Neural progenitor cell (in vitro differentiated cells): ENCODE measurements at regions not wholly inside any gene's neighbourhood (a gene's known extent, or its start where the extent isn't known, plus 50 kb on each side); places are given as distances from the start of the nearest gene placed in this dataset.
"Not testable (repeated sequence)": the region's sequence is repeated elsewhere in the genome, so short reads cannot be mapped to it uniquely, and the experiment has no call there.

Experiments used
- DNase-seq: peaks from one replicate; pipeline ENCODE4 v3.0.0-alpha.2; 2016; ENCODE audit warnings: low spot score
- H2AFZ ChIP-seq: fragments of 200-600 bp; sonication (generic); replicated peaks from 2 replicates; pipeline ENCODE4 v1.6.1; 2016; ENCODE audit warnings: antibody characterized with exemption
- H3F3A ChIP-seq: fragments of 200-600 bp; sonication (generic); 2 replicates; pipeline ENCODE4 v1.6.1; 2016; ENCODE audit warnings: antibody characterized with exemption, low read depth
- H3K27ac ChIP-seq: fragments of 200-600 bp; sonication (generic); 2 replicates; pipeline ENCODE4 v1.5.1; 2016; ENCODE audit warnings: mild to moderate bottlenecking
- H3K27me3 ChIP-seq: fragments of 200-600 bp; sonication (generic); 2 replicates; pipeline ENCODE4 v1.6.1; 2016; ENCODE audit warnings: mild to moderate bottlenecking, moderate library complexity
- H3K36me3 ChIP-seq: fragments of 200-600 bp; sonication (generic); 2 replicates; pipeline ENCODE4 v1.5.1; 2016
- H3K4me1 ChIP-seq: fragments of 200-600 bp; sonication (generic); 2 replicates; pipeline ENCODE4 v1.6.1; 2016; ENCODE audit warnings: mixed run types
- H3K4me2 ChIP-seq: fragments of 200-600 bp; sonication (generic); 2 replicates; pipeline ENCODE4 v1.6.1; 2016
- H3K4me3 ChIP-seq: fragments of 200-600 bp; sonication (generic); 2 replicates; pipeline ENCODE4 v1.5.1; 2016
- H3K79me2 ChIP-seq: fragments of 200-600 bp; sonication (generic); 2 replicates; pipeline ENCODE4 v1.6.1; 2016; ENCODE audit warnings: low read depth
- H3K9ac ChIP-seq: fragments of 200-600 bp; sonication (generic); 2 replicates; pipeline ENCODE4 v1.6.1; 2016
- H3K9me3 ChIP-seq: fragments of 200-600 bp; sonication (generic); 2 replicates; pipeline ENCODE4 v1.5.1; 2016; ENCODE audit warnings: low read depth
- H4K20me1 ChIP-seq: fragments of 200-600 bp; sonication (generic); 2 replicates; pipeline ENCODE4 v1.6.1; 2016; ENCODE audit warnings: low read depth
- H3K27ac Mint-ChIP-seq: 3 replicates; pipeline ENCODE4 v1.8.0; 2021; ENCODE audit warnings: mixed read lengths
- H3K27me3 Mint-ChIP-seq: 2 replicates; pipeline ENCODE4 v1.8.0; 2022; ENCODE audit warnings: low read depth, mild to moderate bottlenecking, inconsistent platforms, moderate library complexity, mixed read lengths; ENCODE audit not compliant: insufficient read depth
- H3K36me3 Mint-ChIP-seq: 3 replicates; pipeline ENCODE4 v1.8.0; 2021; ENCODE audit warnings: mixed read lengths
- H3K4me1 Mint-ChIP-seq: 3 replicates; pipeline ENCODE4 v1.8.0; 2021; ENCODE audit warnings: mixed read lengths
- H3K4me3 Mint-ChIP-seq: 3 replicates; pipeline ENCODE4 v1.8.0; 2021; ENCODE audit warnings: mild to moderate bottlenecking, moderate library complexity, mixed read lengths
- H3K9me3 Mint-ChIP-seq: 3 replicates; pipeline ENCODE4 v1.8.0; 2020; ENCODE audit warnings: mixed read lengths
- EZH2 ChIP-seq: fragments of 200-600 bp; sonication (generic); IDR thresholded peaks from 2 replicates; pipeline ENCODE4 v1.6.1; 2017; ENCODE audit warnings: antibody characterized with exemption, mild to moderate bottlenecking, moderate library complexity
- EZH2phosphoT487 ChIP-seq: fragments of 200-600 bp; sonication (generic); IDR thresholded peaks from 2 replicates; pipeline ENCODE4 v1.6.1; 2017; ENCODE audit warnings: antibody characterized with exemption
- TF ChIP-seq, protein P1 (sequence below): fragments of 200-600 bp; sonication (generic); IDR thresholded peaks from 2 replicates; pipeline ENCODE4 v1.5.1; 2017; ENCODE audit warnings: antibody characterized with exemption, mild to moderate bottlenecking

DNA sequence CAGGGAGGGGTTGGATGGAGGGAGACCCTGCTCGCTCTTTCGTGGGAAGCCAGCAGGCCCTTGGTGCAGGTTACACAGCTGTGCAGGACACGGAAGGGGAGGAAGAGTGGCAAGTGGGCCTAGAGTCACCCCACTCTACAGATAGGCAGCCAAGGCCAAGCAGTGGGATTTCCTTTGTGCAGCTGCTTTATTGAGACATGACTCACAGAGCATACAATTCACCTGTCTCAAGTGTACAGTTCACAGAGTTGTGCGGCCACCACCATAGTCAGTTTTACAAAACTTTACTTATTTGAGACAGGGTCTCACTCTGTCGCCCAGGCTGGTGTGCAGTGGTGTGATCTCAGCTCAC is 91.2 kb upstream of the CIBAR2 start:
- Mint-ChIP-seq H3K36me3 (no peaks in the 10 kb centered on the region), H3K27ac (peak overlapping the region; percentile 93)
- H3K27ac ChIP-seq: no peak overlapping the region

GRCh38 chr16:85204242-85205010 is 92.2 kb upstream of the CIBAR2 start:
- peaks cover 75% of the 10 kb centered on the region for H3K4me1 Mint-ChIP-seq
- Histone ChIP-seq H3K4me2 (no peak overlapping the region), H3K27me3 (no peaks in the 10 kb centered on the region), H3K4me1 (peaks cover 47% of the 10 kb centered on the region), H3K36me3 (no peaks in the 10 kb centered on the region), H2AFZ (no peak overlapping the region), H3K27ac (no peak overlapping the region), H4K20me1 (peaks cover 3% of the 10 kb centered on the region), H3K9ac (no peak overlapping the region), H3K4me3 (no peak overlapping the region), H3F3A (peaks cover 28% of the 10 kb centered on the region), H3K79me2 (no peaks in the 10 kb centered on the region), H3K9me3 (no peaks in the 10 kb centered on the region)
- peak overlapping the region; percentile 38 for H3K4me3 Mint-ChIP-seq
- no peaks in the 10 kb centered on the region for H3K36me3 Mint-ChIP-seq
- H3K9me3 Mint-ChIP-seq: no peaks in the 10 kb centered on the region
- TF ChIP-seq, protein P1, sequence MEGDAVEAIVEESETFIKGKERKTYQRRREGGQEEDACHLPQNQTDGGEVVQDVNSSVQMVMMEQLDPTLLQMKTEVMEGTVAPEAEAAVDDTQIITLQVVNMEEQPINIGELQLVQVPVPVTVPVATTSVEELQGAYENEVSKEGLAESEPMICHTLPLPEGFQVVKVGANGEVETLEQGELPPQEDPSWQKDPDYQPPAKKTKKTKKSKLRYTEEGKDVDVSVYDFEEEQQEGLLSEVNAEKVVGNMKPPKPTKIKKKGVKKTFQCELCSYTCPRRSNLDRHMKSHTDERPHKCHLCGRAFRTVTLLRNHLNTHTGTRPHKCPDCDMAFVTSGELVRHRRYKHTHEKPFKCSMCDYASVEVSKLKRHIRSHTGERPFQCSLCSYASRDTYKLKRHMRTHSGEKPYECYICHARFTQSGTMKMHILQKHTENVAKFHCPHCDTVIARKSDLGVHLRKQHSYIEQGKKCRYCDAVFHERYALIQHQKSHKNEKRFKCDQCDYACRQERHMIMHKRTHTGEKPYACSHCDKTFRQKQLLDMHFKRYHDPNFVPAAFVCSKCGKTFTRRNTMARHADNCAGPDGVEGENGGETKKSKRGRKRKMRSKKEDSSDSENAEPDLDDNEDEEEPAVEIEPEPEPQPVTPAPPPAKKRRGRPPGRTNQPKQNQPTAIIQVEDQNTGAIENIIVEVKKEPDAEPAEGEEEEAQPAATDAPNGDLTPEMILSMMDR: no peak
- TF ChIP-seq EZH2phosphoT487 (no peak), EZH2 (no peak)
- DNase-seq: no peak
- H3K27ac Mint-ChIP-seq: peak overlapping the region; percentile 73
- peaks cover 13% of the 10 kb centered on the region for H3K27me3 Mint-ChIP-seq

More for the DNA sequence above, 91.2 kb upstream of the CIBAR2 start:
- Histone ChIP-seq H3K9ac (no peak overlapping the region), H3K4me2 (peak overlapping the region; percentile 54), H3K9me3 (no peaks in the 10 kb centered on the region), H2AFZ (no peak overlapping the region), H3K36me3 (no peaks in the 10 kb centered on the region), H3K4me3 (no peak overlapping the region), H3K27me3 (no peaks in the 10 kb centered on the region), H3K79me2 (no peaks in the 10 kb centered on the region), H4K20me1 (no peaks in the 10 kb centered on the region), H3F3A (peaks cover 28% of the 10 kb centered on the region), H3K4me1 (peaks cover 47% of the 10 kb centered on the region)
- H3K27me3 Mint-ChIP-seq: peaks cover 9% of the 10 kb centered on the region
- TF ChIP-seq EZH2phosphoT487: no peak
- no peak for TF ChIP-seq EZH2
- TF ChIP-seq, protein P1: no peak
- H3K9me3 Mint-ChIP-seq: no peaks in the 10 kb centered on the region
- DNase-seq: no peak
- H3K4me1 Mint-ChIP-seq: peaks cover 70% of the 10 kb centered on the region
- no peak overlapping the region for H3K4me3 Mint-ChIP-seq

DNA sequence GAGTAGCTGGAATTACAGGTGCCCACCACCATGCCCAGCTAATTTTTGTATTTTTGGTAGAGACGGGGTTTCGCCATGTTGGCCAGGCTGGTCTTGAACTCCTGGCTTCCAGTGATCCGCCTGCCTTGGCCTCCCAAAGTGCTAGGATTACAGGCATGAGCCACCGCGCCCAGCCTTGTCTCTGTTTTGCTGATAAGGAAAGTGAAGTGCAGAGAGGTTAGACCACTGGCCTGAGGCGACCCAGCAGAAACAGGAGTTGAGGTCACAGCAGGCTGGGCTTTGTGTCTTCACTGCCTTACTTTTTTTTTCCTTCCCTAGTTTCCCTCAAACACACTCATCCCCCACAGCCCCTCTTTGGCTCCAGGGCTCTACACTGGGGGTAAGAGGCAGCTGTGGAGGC is 93.0 kb upstream of the CIBAR2 start:
- peaks cover 74% of the 10 kb centered on the region for H3K4me1 Mint-ChIP-seq
- not testable (repeated sequence) for H3K36me3 ChIP-seq, H3K4me3 Mint-ChIP-seq, DNase-seq, H3K27me3 ChIP-seq, H3K4me2 ChIP-seq, H3K36me3 Mint-ChIP-seq, H3K9ac ChIP-seq, H3K27ac Mint-ChIP-seq, H4K20me1 ChIP-seq, H3K79me2 ChIP-seq, H3K4me3 ChIP-seq, H2AFZ ChIP-seq, H3K9me3 ChIP-seq, H3K9me3 Mint-ChIP-seq, H3K27ac ChIP-seq, H3K27me3 Mint-ChIP-seq
- H3F3A ChIP-seq: peaks cover 28% of the 10 kb centered on the region
- peaks cover 47% of the 10 kb centered on the region for H3K4me1 ChIP-seq

DNA sequence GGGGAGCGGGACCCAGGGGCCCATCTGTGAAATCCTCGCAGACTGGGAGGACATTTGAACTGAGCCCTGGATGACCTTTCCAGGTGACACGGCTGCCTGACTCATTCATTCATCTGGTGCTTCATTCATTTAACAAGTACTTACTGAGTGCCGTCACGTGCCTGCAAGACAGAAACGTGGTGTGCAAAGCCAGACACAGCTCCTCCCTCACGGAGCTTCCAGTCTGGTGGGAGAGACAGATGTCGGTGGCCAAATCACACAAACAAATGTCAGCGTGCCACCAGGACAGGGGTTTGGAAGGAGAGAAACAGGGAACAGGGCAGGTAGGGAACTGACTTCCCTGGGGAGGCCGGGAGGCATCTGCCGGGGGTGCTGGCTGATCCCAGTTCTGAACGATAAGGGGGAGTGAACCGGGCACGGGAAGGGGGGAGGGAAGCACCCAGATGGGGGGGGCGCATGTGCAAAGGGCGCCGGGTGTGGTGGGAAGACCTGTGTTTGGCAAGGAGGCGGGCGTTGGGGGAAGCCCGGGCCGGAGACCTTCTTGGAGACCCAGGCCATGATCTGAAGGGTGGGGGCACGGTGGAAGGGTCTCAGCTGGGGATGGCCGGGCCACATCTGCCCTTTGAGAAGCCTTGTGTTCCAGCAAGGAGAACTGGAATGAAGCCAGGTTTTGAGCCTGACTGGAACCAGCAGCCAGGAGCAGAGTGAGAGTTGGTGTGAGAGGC is 93.6 kb upstream of the CIBAR2 start:
- Mint-ChIP-seq H3K4me1 (peaks cover 71% of the 10 kb centered on the region), H3K9me3 (no peaks in the 10 kb centered on the region), H3K4me3 (peak overlapping the region; percentile 58), H3K27ac (peak overlapping the region; percentile 93), H3K36me3 (no peaks in the 10 kb centered on the region), H3K27me3 (peaks cover 10% of the 10 kb centered on the region)
- Histone ChIP-seq H3F3A (peaks cover 28% of the 10 kb centered on the region), H3K4me3 (no peak overlapping the region), H3K79me2 (no peaks in the 10 kb centered on the region), H3K27ac (no peak overlapping the region), H3K4me1 (peaks cover 47% of the 10 kb centered on the region), H2AFZ (no peak overlapping the region), H3K9me3 (no peaks in the 10 kb centered on the region), H3K4me2 (peak overlapping the region; percentile 55), H4K20me1 (peaks cover 9% of the 10 kb centered on the region), H3K9ac (no peak overlapping the region), H3K36me3 (no peaks in the 10 kb centered on the region), H3K27me3 (no peaks in the 10 kb centered on the region)
- TF ChIP-seq EZH2phosphoT487 (no peak), EZH2 (no peak)
- TF ChIP-seq, protein P1: no peak
- DNase-seq: no peak
